Suprapubic skin (tissue), 4 donors: ENCODE measurements at regions not wholly inside any gene's neighbourhood (a gene's known extent, or its start where the extent isn't known, plus 50 kb on each side); places are given as distances from the start of the nearest gene placed in this dataset.

Experiments used
- DNase-seq, 2 donors: peaks; one replicate each; pipeline ENCODE4 v3.0.0-alpha.2; 2019; ENCODE audit warnings: low spot score in 2 of 2
- H3K27ac ChIP-seq: fragments of 200-600 bp; sonication (generic); one replicate; pipeline ENCODE4 v1.5.1; 2019
- H3K27me3 ChIP-seq: fragments of 200-600 bp; sonication (generic); one replicate; pipeline ENCODE4 v1.5.1; 2019
- H3K36me3 ChIP-seq: fragments of 200-600 bp; sonication (generic); one replicate; pipeline ENCODE4 v1.5.1; 2019
- H3K4me1 ChIP-seq: fragments of 200-600 bp; sonication (generic); one replicate; pipeline ENCODE4 v1.5.1; 2019
- H3K4me3 ChIP-seq: fragments of 200-600 bp; sonication (generic); one replicate; pipeline ENCODE4 v1.5.1; 2019; ENCODE audit warnings: mild to moderate bottlenecking
- H3K9me3 ChIP-seq: fragments of 200-600 bp; sonication (generic); one replicate; pipeline ENCODE4 v1.5.1; 2019
- CTCF ChIP-seq, 2 donors: fragments of 200-600 bp in 1 of 2; fragments of 450-650 bp in 1 of 2; sonication (generic) in 1 of 2; IDR thresholded peaks; one replicate each; pipeline ENCODE4 v1.5.1; 2016 to 2019; ENCODE audit warnings: antibody characterized with exemption in 2 of 2, mild to moderate bottlenecking in 1 of 2, moderate library complexity in 1 of 2
- EP300 ChIP-seq: sonication (generic); formaldehyde crosslinking; IDR thresholded peaks from one replicate; pipeline ENCODE4 v1.6.1; 2017; ENCODE audit warnings: antibody characterized with exemption
- POLR2A ChIP-seq, 2 donors: fragments of 450-650 bp; IDR thresholded peaks; one replicate each; pipeline ENCODE4 v1.6.1; 2017; ENCODE audit warnings: antibody characterized with exemption in 2 of 2, mild to moderate bottlenecking in 2 of 2, moderate library complexity in 2 of 2
- POLR2AphosphoS5 ChIP-seq, 3 donors: sonication (generic); formaldehyde crosslinking; IDR thresholded peaks; one replicate each; pipeline ENCODE4 v1.6.1; 2017; ENCODE audit warnings: antibody characterized with exemption in 3 of 3
- WGBS: methylation state at CpG from one replicate; pipeline ENCODE4 v1.1.5; 2018; 5-methylcytosine and 5-hydroxymethylcytosine counted together

GRCh38 chr7:52648872-52649271 lies 386.6 kb upstream of the POM121L12 start:
- no peaks in the 10 kb centered on the region for H3K27me3 ChIP-seq
- H3K4me3 ChIP-seq: no peak overlapping the region
- peaks cover 6% of the 10 kb centered on the region for H3K9me3 ChIP-seq
- TF ChIP-seq CTCF (IDR thresholded peaks at IDR 0.05) (no peak), POLR2A (IDR thresholded peaks at IDR 0.05) (no peak), POLR2AphosphoS5 (IDR thresholded peaks at IDR 0.05) (no peak), EP300 (no peak)
- H3K4me1 ChIP-seq: no peaks in the 10 kb centered on the region
- WGBS: 87% methylated on average over 1 of the region's 1 CpG
- no peak for DNase-seq
- no peak overlapping the region for H3K27ac ChIP-seq
- no peaks in the 10 kb centered on the region for H3K36me3 ChIP-seq

- 29% methylated on average over 1 of the region's 1 CpG for WGBS
- no peak overlapping the region for H3K27ac ChIP-seq
- H3K4me1 ChIP-seq: no peaks in the 10 kb centered on the region
- no peaks in the 10 kb centered on the region for H3K36me3 ChIP-seq
- no peak for TF ChIP-seq CTCF (IDR thresholded peaks at IDR 0.05)
- no peak for TF ChIP-seq POLR2A (IDR thresholded peaks at IDR 0.05)
- no peak for TF ChIP-seq POLR2AphosphoS5 (IDR thresholded peaks at IDR 0.05)
- no peak for TF ChIP-seq EP300
- H3K4me3 ChIP-seq: no peak overlapping the region
- no peak for DNase-seq
- no peaks in the 10 kb centered on the region for H3K27me3 ChIP-seq
- H3K9me3 ChIP-seq: peaks cover 6% of the 10 kb centered on the region
These were observed 388.4 kb upstream of the POM121L12 start for GRCh38 chr7:52647046-52647445.

- TF ChIP-seq POLR2A (IDR thresholded peaks at IDR 0.05) (no peak), POLR2AphosphoS5 (IDR thresholded peaks at IDR 0.05) (no peak)
- Histone ChIP-seq H3K27ac (no peak overlapping the region), H3K9me3 (no peaks in the 10 kb centered on the region), H3K36me3 (no peaks in the 10 kb centered on the region), H3K27me3 (no peaks in the 10 kb centered on the region), H3K4me1 (no peaks in the 10 kb centered on the region), H3K4me3 (no peak overlapping the region)
- WGBS: 69% methylated on average over 4 of the region's 4 CpGs
- DNase-seq: no peak
These were observed 395.5 kb upstream of the POM121L12 start for GRCh38 chr7:52639981-52640380.

- Histone ChIP-seq H3K27ac (no peak overlapping the region), H3K4me1 (no peaks in the 10 kb centered on the region), H3K9me3 (no peaks in the 10 kb centered on the region), H3K4me3 (no peak overlapping the region), H3K27me3 (no peaks in the 10 kb centered on the region), H3K36me3 (no peaks in the 10 kb centered on the region)
- TF ChIP-seq EP300 (no peak), CTCF (IDR thresholded peaks at IDR 0.05) (no peak), POLR2A (IDR thresholded peaks at IDR 0.05) (no peak)
- no peak for DNase-seq
These were observed 396.3 kb upstream of the POM121L12 start for GRCh38 chr7:52639126-52639525.

GRCh38 chr7:52635021-52635420 lies 400.4 kb upstream of the POM121L12 start:
- H3K4me3 ChIP-seq: no peak overlapping the region
- no peaks in the 10 kb centered on the region for H3K27me3 ChIP-seq
- DNase-seq: no peak
- no peak overlapping the region for H3K27ac ChIP-seq
- no peaks in the 10 kb centered on the region for H3K4me1 ChIP-seq
- TF ChIP-seq POLR2AphosphoS5 (IDR thresholded peaks at IDR 0.05): no peak
- no peak for TF ChIP-seq CTCF (IDR thresholded peaks at IDR 0.05)
- TF ChIP-seq POLR2A (IDR thresholded peaks at IDR 0.05): no peak
- TF ChIP-seq EP300: no peak
- no peaks in the 10 kb centered on the region for H3K36me3 ChIP-seq
- 65% methylated on average over 3 of the region's 3 CpGs for WGBS
- peaks cover 3% of the 10 kb centered on the region for H3K9me3 ChIP-seq

- Histone ChIP-seq H3K27me3 (no peaks in the 10 kb centered on the region), H3K4me3 (no peak overlapping the region), H3K9me3 (no peaks in the 10 kb centered on the region), H3K36me3 (no peaks in the 10 kb centered on the region), H3K27ac (no peak overlapping the region), H3K4me1 (no peaks in the 10 kb centered on the region)
- TF ChIP-seq CTCF (IDR thresholded peaks at IDR 0.05): no peak
- TF ChIP-seq POLR2AphosphoS5 (IDR thresholded peaks at IDR 0.05): no peak
- TF ChIP-seq EP300: no peak
- TF ChIP-seq POLR2A (IDR thresholded peaks at IDR 0.05): no peak
- DNase-seq: no peak
- WGBS: 87% methylated on average over 1 of the region's 1 CpG
These were observed 414.6 kb upstream of the POM121L12 start for GRCh38 chr7:52620849-52621248.
